Astrocyte (in vitro differentiated cells and primary cell): ENCODE measurements at regions not wholly inside any gene's neighbourhood (a gene's known extent, or its start where the extent isn't known, plus 50 kb on each side); places are given as distances from the start of the nearest gene placed in this dataset.

Experiments used
- DNase-seq: peaks from one replicate; pipeline ENCODE4 v3.0.0-alpha.2; 2010; ENCODE audit warnings: low read depth
- FAIRE-seq: peaks from 2 replicates; lab custom pipeline; 2011; peaks lifted over from hg19 to GRCh38; lab: Jason Lieb, UNC
- H2AFZ ChIP-seq: 2 replicates; pipeline ENCODE4 v1.6.0; 2012; ENCODE audit warnings: low read depth, low read length, inconsistent platforms
- H3K27ac ChIP-seq: 2 replicates; pipeline ENCODE4 v1.5.1; 2011; ENCODE audit warnings: low read depth, low read length, inconsistent platforms
- H3K27me3 ChIP-seq: 2 replicates; pipeline ENCODE4 v1.6.0; 2011; ENCODE audit warnings: low read length, inconsistent platforms; ENCODE audit not compliant: insufficient read depth
- H3K36me3 ChIP-seq: 2 replicates; pipeline ENCODE4 v1.5.1; 2011; ENCODE audit warnings: low read length, inconsistent platforms; ENCODE audit not compliant: insufficient read depth
- H3K4me1 ChIP-seq: 2 replicates; pipeline ENCODE4 v1.5.1; 2011; ENCODE audit warnings: low read length, inconsistent platforms; ENCODE audit not compliant: insufficient read depth
- H3K4me2 ChIP-seq: 2 replicates; pipeline ENCODE4 v1.6.0; 2012; ENCODE audit warnings: low read length, inconsistent platforms
- H3K4me3 ChIP-seq: 2 replicates; pipeline ENCODE4 v1.5.1; 2011; ENCODE audit warnings: low read depth, mild to moderate bottlenecking, low read length, inconsistent platforms; ENCODE audit not compliant: insufficient read depth
- H3K79me2 ChIP-seq: 2 replicates; pipeline ENCODE4 v1.6.0; 2012; ENCODE audit warnings: mild to moderate bottlenecking, low read length, inconsistent platforms; ENCODE audit not compliant: insufficient read depth
- H3K9ac ChIP-seq: 2 replicates; pipeline ENCODE4 v1.6.0; 2012; ENCODE audit warnings: mild to moderate bottlenecking, low read length, inconsistent platforms
- H3K9me3 ChIP-seq: 2 replicates; pipeline ENCODE4 v1.5.1; 2012; ENCODE audit warnings: low read depth, mild to moderate bottlenecking, low read length, inconsistent platforms; ENCODE audit not compliant: insufficient read depth
- H4K20me1 ChIP-seq: 2 replicates; pipeline ENCODE4 v1.6.0; 2012; ENCODE audit warnings: low read length, inconsistent platforms; ENCODE audit not compliant: insufficient read depth
- H3K27ac Mint-ChIP-seq: one replicate; pipeline ENCODE4 v1.8.0; 2021; ENCODE audit warnings: mild to moderate bottlenecking, mixed read lengths; ENCODE audit not compliant: unreplicated experiment
- H3K27me3 Mint-ChIP-seq: one replicate; pipeline ENCODE4 v1.8.0; 2021; ENCODE audit warnings: low read depth, mixed read lengths; ENCODE audit not compliant: unreplicated experiment
- H3K36me3 Mint-ChIP-seq: one replicate; pipeline ENCODE4 v1.8.0; 2021; ENCODE audit warnings: low read depth, mixed read lengths; ENCODE audit not compliant: unreplicated experiment
- H3K4me1 Mint-ChIP-seq: one replicate; pipeline ENCODE4 v1.8.0; 2021; ENCODE audit warnings: low read depth, mixed read lengths; ENCODE audit not compliant: unreplicated experiment
- H3K4me3 Mint-ChIP-seq: one replicate; pipeline ENCODE4 v1.8.0; 2021; ENCODE audit warnings: mild to moderate bottlenecking, moderate library complexity, mixed read lengths; ENCODE audit not compliant: unreplicated experiment
- H3K9me3 Mint-ChIP-seq: one replicate; pipeline ENCODE4 v1.8.0; 2021; ENCODE audit warnings: mild to moderate bottlenecking, mixed read lengths; ENCODE audit not compliant: unreplicated experiment
- CTCF ChIP-seq: IDR thresholded peaks from 2 replicates; pipeline ENCODE4 v1.5.1; 2011; ENCODE audit warnings: low read depth, mild to moderate bottlenecking, inconsistent platforms, low read length, moderate library complexity; ENCODE audit not compliant: insufficient read depth
- EZH2 ChIP-seq: IDR thresholded peaks from 2 replicates; pipeline ENCODE4 v1.6.1; 2012; ENCODE audit warnings: mild to moderate bottlenecking, low read length, inconsistent platforms; ENCODE audit not compliant: insufficient read depth

DNA sequence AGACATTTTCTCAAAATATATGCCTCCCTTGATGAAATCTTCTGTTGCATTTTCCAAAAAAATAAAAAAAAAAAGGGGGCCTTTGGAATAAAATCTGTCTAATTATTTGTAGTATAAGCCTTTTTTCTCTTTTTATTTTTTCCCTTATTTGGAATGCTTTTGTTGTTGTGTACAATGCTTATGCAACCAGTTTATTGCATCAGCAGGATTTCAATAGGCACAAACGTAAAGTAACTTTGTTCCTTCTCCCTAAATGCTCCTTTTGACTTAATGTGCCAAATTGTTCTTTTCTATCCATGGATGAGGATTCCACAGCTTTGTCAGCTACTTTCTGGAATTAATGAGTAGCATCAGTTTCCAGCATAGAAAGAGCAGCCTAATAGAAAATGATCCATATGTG, 59.6 kb upstream of the HPGD start:
- H3K9me3 Mint-ChIP-seq, result no peaks in the 10 kb centered on the region
- H3K4me2 ChIP-seq, result no peak overlapping the region
- H3K27ac Mint-ChIP-seq, result no peak overlapping the region
- no peak overlapping the region for H3K9ac ChIP-seq
- no peaks in the 10 kb centered on the region for H3K36me3 Mint-ChIP-seq
- DNase-seq (no peak), FAIRE-seq (no peak)
- no peak overlapping the region for H3K4me3 Mint-ChIP-seq
- H3K27ac ChIP-seq, result no peak overlapping the region
- TF ChIP-seq EZH2 (no peak), CTCF (no peak)
- H3K4me1 ChIP-seq, result peaks cover 6% of the 10 kb centered on the region
- H3K27me3 ChIP-seq, result no peaks in the 10 kb centered on the region
- no peaks in the 10 kb centered on the region for H3K9me3 ChIP-seq
- H2AFZ ChIP-seq, result no peak overlapping the region
- H3K36me3 ChIP-seq, result no peaks in the 10 kb centered on the region
- no peaks in the 10 kb centered on the region for H3K79me2 ChIP-seq
- H4K20me1 ChIP-seq, result no peaks in the 10 kb centered on the region
- no peak overlapping the region for H3K4me3 ChIP-seq
- no peaks in the 10 kb centered on the region for H3K27me3 Mint-ChIP-seq
- H3K4me1 Mint-ChIP-seq, result peaks cover 9% of the 10 kb centered on the region

GRCh38 chr4:174580597-174580996, 58.3 kb upstream of the HPGD start:
- no peak overlapping the region for H3K4me3 Mint-ChIP-seq
- no peak overlapping the region for H3K27ac Mint-ChIP-seq
- TF ChIP-seq EZH2, result no peak
- no peak for TF ChIP-seq CTCF
- no peaks in the 10 kb centered on the region for H3K36me3 Mint-ChIP-seq
- H3K27ac ChIP-seq, result no peak overlapping the region
- no peaks in the 10 kb centered on the region for H3K9me3 ChIP-seq
- H3K4me3 ChIP-seq, result no peak overlapping the region
- FAIRE-seq, result no peak
- no peaks in the 10 kb centered on the region for H3K27me3 ChIP-seq
- no peaks in the 10 kb centered on the region for H3K79me2 ChIP-seq
- no peaks in the 10 kb centered on the region for H4K20me1 ChIP-seq
- H3K27me3 Mint-ChIP-seq, result no peaks in the 10 kb centered on the region
- no peaks in the 10 kb centered on the region for H3K36me3 ChIP-seq
- H3K9me3 Mint-ChIP-seq, result no peaks in the 10 kb centered on the region
- peaks cover 9% of the 10 kb centered on the region for H3K4me1 Mint-ChIP-seq
- H3K9ac ChIP-seq, result no peak overlapping the region
- H2AFZ ChIP-seq, result no peak overlapping the region
- H3K4me2 ChIP-seq, result no peak overlapping the region
- H3K4me1 ChIP-seq, result peaks cover 6% of the 10 kb centered on the region
- no peak for DNase-seq

- Histone ChIP-seq H3K4me1 (peaks cover 6% of the 10 kb centered on the region), H4K20me1 (no peaks in the 10 kb centered on the region), H3K27me3 (no peaks in the 10 kb centered on the region), H3K9ac (no peak overlapping the region), H3K4me2 (no peak overlapping the region), H3K4me3 (no peak overlapping the region), H3K79me2 (no peaks in the 10 kb centered on the region), H3K27ac (no peak overlapping the region), H3K36me3 (no peaks in the 10 kb centered on the region), H2AFZ (no peak overlapping the region), H3K9me3 (no peaks in the 10 kb centered on the region)
- Mint-ChIP-seq H3K27ac (no peak overlapping the region), H3K4me1 (peaks cover 9% of the 10 kb centered on the region), H3K4me3 (no peak overlapping the region), H3K36me3 (no peaks in the 10 kb centered on the region), H3K9me3 (no peaks in the 10 kb centered on the region), H3K27me3 (no peaks in the 10 kb centered on the region)
- TF ChIP-seq EZH2 (no peak), CTCF (no peak)
- DNase-seq (no peak), FAIRE-seq (no peak)
Measured at GRCh38 chr4:174579421-174579820, 57.1 kb upstream of the HPGD start.
